H1 (cell line): ENCODE measurements at regions not wholly inside any gene's neighbourhood (a gene's known extent, or its start where the extent isn't known, plus 50 kb on each side); places are given as distances from the start of the nearest gene placed in this dataset.

Source experiments
- CTCF ChIA-PET: fragments of 300-600 bp; sonication (Branson Sonifier 250); formaldehyde crosslinking; loops from one replicate; lab custom pipeline; 2021; ENCODE audit not compliant: partially characterized antibody; lab: Charles Lee
- POLR2A ChIA-PET: fragments of 300-600 bp; sonication (Branson Sonifier 250); formaldehyde crosslinking; loops from one replicate; lab custom pipeline; 2021; ENCODE audit warnings: inconsistent platforms; ENCODE audit not compliant: partially characterized antibody; lab: Charles Lee
- DNase-seq, 2 experiments: peaks; one replicate each; pipeline versions ENCODE4 v3.0.0 to v3.0.0-alpha.2; 2010 to 2022; ENCODE audit warnings: low spot score in 2 of 2, low read depth in 1 of 2, mixed read lengths in 1 of 2
- FAIRE-seq: peaks from 2 replicates; lab custom pipeline; 2011; peaks lifted over from hg19 to GRCh38; lab: Jason Lieb, UNC
- H2AFZ ChIP-seq: 2 replicates; pipeline ENCODE4 v1.8.1; 2012; ENCODE audit warnings: low read length, inconsistent platforms
- H2AK5ac ChIP-seq: 2 replicates; pipeline ENCODE4 v1.6.1; 2013; ENCODE audit warnings: low read depth, low read length
- H2BK120ac ChIP-seq: replicated peaks from 2 replicates; pipeline ENCODE3; 2013; ENCODE audit warnings: low read depth, low read length, inconsistent platforms
- H2BK12ac ChIP-seq: 2 replicates; pipeline ENCODE4 v1.6.1; 2013; ENCODE audit warnings: low read depth, low read length
- H2BK15ac ChIP-seq: 2 replicates; pipeline ENCODE4 v1.6.1; 2013; ENCODE audit warnings: low read length
- H2BK20ac ChIP-seq: 2 replicates; pipeline ENCODE4 v1.6.1; 2013; ENCODE audit warnings: low read length
- H2BK5ac ChIP-seq: 2 replicates; pipeline ENCODE4 v1.6.1; 2013; ENCODE audit warnings: low read depth, low read length
- H3K14ac ChIP-seq: 2 replicates; pipeline ENCODE4 v1.6.1; 2013; ENCODE audit warnings: inconsistent platforms; ENCODE audit not compliant: insufficient read length
- H3K18ac ChIP-seq: 2 replicates; pipeline ENCODE4 v1.6.1; 2013; ENCODE audit warnings: low read length; ENCODE audit errors: extremely low read depth
- H3K23ac ChIP-seq: 2 replicates; pipeline ENCODE4 v1.6.1; 2013; ENCODE audit warnings: inconsistent platforms; ENCODE audit not compliant: insufficient read length
- H3K23me2 ChIP-seq: 2 replicates; pipeline ENCODE4 v1.6.1; 2013; ENCODE audit warnings: low read depth, low read length
- H3K27ac ChIP-seq: 2 replicates; pipeline ENCODE4 v1.6.1; 2011; ENCODE audit warnings: low read depth, low read length, inconsistent platforms
- H3K27me3 ChIP-seq, 4 experiments: replicated peaks in 1 of 4; 1 replicate in 1 of 4; 2 replicates in 3 of 4; pipeline versions ENCODE4 v1.6.1 to v1.8.1; 2011 to 2013; ENCODE audit warnings: low read length in 3 of 4, mild to moderate bottlenecking in 3 of 4, inconsistent platforms in 2 of 4, mixed read lengths in 2 of 4, moderate library complexity in 1 of 4; ENCODE audit not compliant: control insufficient read depth in 3 of 4, insufficient read depth in 3 of 4; ENCODE audit errors: extremely low read depth in 1 of 4
- H3K36me3 ChIP-seq, 4 experiments: 2 replicates each; pipeline versions ENCODE4 v1.6.1 to v1.8.1; 2011 to 2013; ENCODE audit warnings: mild to moderate bottlenecking in 4 of 4, low read length in 3 of 4, moderate library complexity in 2 of 4, control low read depth in 1 of 4, inconsistent platforms in 1 of 4; ENCODE audit not compliant: insufficient read depth in 4 of 4, control insufficient read depth in 2 of 4
- H3K4ac ChIP-seq: replicated peaks from 2 replicates; pipeline ENCODE3; 2013; ENCODE audit warnings: low read length, low read depth, mixed read lengths, inconsistent platforms; ENCODE audit not compliant: insufficient read length
- H3K4me1 ChIP-seq, 4 experiments: replicated peaks in 1 of 4; 1 replicate in 1 of 4; 2 replicates in 3 of 4; pipeline versions ENCODE4 v1.6.1 to v1.8.1; 2011 to 2013; ENCODE audit warnings: low read length in 3 of 4, inconsistent platforms in 2 of 4, mixed read lengths in 1 of 4; ENCODE audit not compliant: insufficient read depth in 4 of 4, control insufficient read depth in 3 of 4
- H3K4me2 ChIP-seq, 2 experiments: 2 replicates each; pipeline versions ENCODE4 v1.6.1 to v1.8.1; 2011 to 2013; ENCODE audit warnings: low read depth in 2 of 2, low read length in 2 of 2, control low read depth in 1 of 2, inconsistent platforms in 1 of 2, mild to moderate bottlenecking in 1 of 2; ENCODE audit not compliant: insufficient read depth in 1 of 2
- H3K4me3 ChIP-seq, 4 experiments: fragments of 200-600, 300-600 bp in 1 of 4; sonication (generic), shearing (Covaris generic), sonication (Bioruptor Twin) in 1 of 4; 2 replicates each; pipeline versions ENCODE4 v1.5.1 to v1.8.1; 2011 to 2016; ENCODE audit warnings: low read length in 4 of 4, low read depth in 3 of 4, control low read depth in 2 of 4, inconsistent platforms in 2 of 4, mild to moderate bottlenecking in 2 of 4, mixed read lengths in 1 of 4, moderate library complexity in 1 of 4; ENCODE audit not compliant: insufficient read depth in 2 of 4; ENCODE audit errors: extremely low read depth in 1 of 4
- H3K56ac ChIP-seq: replicated peaks from 2 replicates; pipeline ENCODE3; 2013; ENCODE audit warnings: low read depth, mild to moderate bottlenecking, mixed read lengths, low read length, inconsistent platforms; ENCODE audit not compliant: insufficient read length
- H3K79me1 ChIP-seq: 2 replicates; pipeline ENCODE4 v1.6.1; 2013; ENCODE audit warnings: low read depth, low read length, control low read depth
- H3K79me2 ChIP-seq, 2 experiments: 2 replicates each; pipeline versions ENCODE4 v1.6.1 to v1.8.1; 2012 to 2013; ENCODE audit warnings: low read length in 2 of 2, mild to moderate bottlenecking in 2 of 2, inconsistent platforms in 1 of 2; ENCODE audit not compliant: insufficient read depth in 2 of 2, control insufficient read depth in 1 of 2
- H3K9ac ChIP-seq, 4 experiments: replicated peaks in 1 of 4; 1 replicate in 1 of 4; 2 replicates in 3 of 4; pipeline versions ENCODE4 v1.6.1 to v1.8.1; 2011 to 2013; ENCODE audit warnings: low read depth in 3 of 4, low read length in 3 of 4, control low read depth in 2 of 4, mild to moderate bottlenecking in 2 of 4, moderate library complexity in 2 of 4, inconsistent platforms in 1 of 4; ENCODE audit errors: extremely low read depth in 1 of 4
- H3K9me3 ChIP-seq, 2 experiments: 2 replicates each; pipeline versions ENCODE4 v1.6.1 to v1.8.1; 2012 to 2013; ENCODE audit warnings: mild to moderate bottlenecking in 2 of 2, moderate library complexity in 2 of 2, control low read depth in 1 of 2, inconsistent platforms in 1 of 2, low read depth in 1 of 2, low read length in 1 of 2, mixed read lengths in 1 of 2; ENCODE audit not compliant: insufficient read depth in 2 of 2
- H4K20me1 ChIP-seq, 2 experiments: replicated peaks in 1 of 2; 2 replicates each; pipeline versions ENCODE3 to v1.8.1; 2011 to 2013; ENCODE audit warnings: inconsistent platforms in 2 of 2, low read length in 2 of 2, mild to moderate bottlenecking in 1 of 2; ENCODE audit not compliant: insufficient read depth in 2 of 2, control insufficient read depth in 1 of 2
- H4K5ac ChIP-seq: 2 replicates; pipeline ENCODE4 v1.6.1; 2013; ENCODE audit warnings: low read length, low read depth, mixed read lengths, inconsistent platforms; ENCODE audit not compliant: insufficient read length
- H4K8ac ChIP-seq: 2 replicates; pipeline ENCODE4 v1.8.0; 2013; ENCODE audit warnings: mild to moderate bottlenecking, moderate library complexity, low read length, inconsistent platforms; ENCODE audit not compliant: insufficient read depth; ENCODE audit errors: extremely low read depth
- H4K91ac ChIP-seq: replicated peaks from 2 replicates; pipeline ENCODE3; 2013; ENCODE audit warnings: low read length, mixed read lengths, inconsistent platforms; ENCODE audit not compliant: insufficient read length
- CREB1 ChIP-seq: IDR thresholded peaks from 2 replicates; pipeline ENCODE4 v1.6.1; 2012; ENCODE audit warnings: inconsistent platforms
- CTBP2 ChIP-seq: IDR thresholded peaks from 2 replicates; pipeline ENCODE4 v1.7.0; 2011; ENCODE audit warnings: borderline replicate concordance, mild to moderate bottlenecking, moderate library complexity, mixed read lengths, low read length; ENCODE audit not compliant: insufficient read depth, insufficient read length
- EP300 ChIP-seq, 2 experiments: IDR thresholded peaks; 1 replicate in 1 of 2; 2 replicates in 1 of 2; pipeline ENCODE4 v1.6.1; 2011 to 2012; ENCODE audit warnings: low read depth in 2 of 2, low read length in 2 of 2, mild to moderate bottlenecking in 2 of 2, borderline replicate concordance in 1 of 2, inconsistent platforms in 1 of 2, moderate library complexity in 1 of 2
- FOSL1 ChIP-seq: IDR thresholded peaks from 2 replicates; pipeline ENCODE4 v1.6.1; 2011; ENCODE audit warnings: mild to moderate bottlenecking, low read depth, low read length, moderate library complexity; ENCODE audit not compliant: insufficient read depth
- GABPA ChIP-seq: IDR thresholded peaks from 2 replicates; pipeline ENCODE4 v1.6.1; 2011; ENCODE audit warnings: mild to moderate bottlenecking, low read length, moderate library complexity, borderline replicate concordance; ENCODE audit not compliant: insufficient read depth
- KDM5A ChIP-seq: fragments of 200-600 bp; IDR thresholded peaks from 2 replicates; pipeline ENCODE4 v1.7.1; 2012; ENCODE audit warnings: mild to moderate bottlenecking, low read length, inconsistent platforms, mixed read lengths
- RAD21 ChIP-seq, 2 experiments: IDR thresholded peaks in 1 of 2; conservative IDR thresholded peaks in 1 of 2; 2 replicates each; pipeline ENCODE4 v1.6.1; 2011; ENCODE audit warnings: low read depth in 2 of 2, low read length in 2 of 2, improper control_type of control experiment in 1 of 2, inconsistent platforms in 1 of 2, mild to moderate bottlenecking in 1 of 2, moderate library complexity in 1 of 2
- SAP30 ChIP-seq: fragments of 300-600 bp; sonication (generic); IDR thresholded peaks from 2 replicates; pipeline ENCODE4 v1.7.1; 2012; ENCODE audit warnings: low read length, moderate library complexity, mild to moderate bottlenecking, inconsistent platforms; ENCODE audit not compliant: insufficient read depth, insufficient replicate concordance
- SIN3A ChIP-seq, 2 experiments: IDR thresholded peaks in 1 of 2; conservative IDR thresholded peaks in 1 of 2; 2 replicates each; pipeline ENCODE4 v1.6.1; 2011 to 2012; ENCODE audit warnings: low read length in 2 of 2, improper control_type of control experiment in 1 of 2, low read depth in 1 of 2, mild to moderate bottlenecking in 1 of 2
- SP2 ChIP-seq: IDR thresholded peaks from 2 replicates; pipeline ENCODE4 v1.6.1; 2012; ENCODE audit warnings: mild to moderate bottlenecking, low read length, inconsistent platforms
- TAF7 ChIP-seq: optimal IDR thresholded peaks from 2 replicates; pipeline ENCODE3; 2011; ENCODE audit warnings: low read depth, mild to moderate bottlenecking, inconsistent platforms, low read length, moderate library complexity, borderline replicate concordance
- TEAD4 ChIP-seq: IDR thresholded peaks from 2 replicates; pipeline ENCODE4 v1.6.1; 2012; ENCODE audit warnings: low read depth, low read length, inconsistent platforms, mixed read lengths
- ZNF274 ChIP-seq: IDR thresholded peaks from 2 replicates; pipeline ENCODE4 v1.7.0; 2012; ENCODE audit warnings: low read length, borderline replicate concordance; ENCODE audit errors: extremely low read depth
- WGBS, 2 experiments: shearing (Covaris generic) in 1 of 2; methylation state at CpG; one replicate each; pipeline versions ENCODE4 v1.1.6 to v1.1.7; 2013 to 2015; ENCODE audit warnings: low lambda C conversion rate in 2 of 2, mixed read lengths in 2 of 2, inconsistent platforms in 1 of 2, low coverage in 1 of 2, missing lambda C conversion rate in 1 of 2; ENCODE audit not compliant: insufficient replicate concordance in 2 of 2, insufficient coverage in 1 of 2, insufficient read length in 1 of 2; ENCODE audit errors: extremely low coverage in 1 of 2, missing lambda C conversion rate in 1 of 2; 5-methylcytosine and 5-hydroxymethylcytosine counted together

DNA sequence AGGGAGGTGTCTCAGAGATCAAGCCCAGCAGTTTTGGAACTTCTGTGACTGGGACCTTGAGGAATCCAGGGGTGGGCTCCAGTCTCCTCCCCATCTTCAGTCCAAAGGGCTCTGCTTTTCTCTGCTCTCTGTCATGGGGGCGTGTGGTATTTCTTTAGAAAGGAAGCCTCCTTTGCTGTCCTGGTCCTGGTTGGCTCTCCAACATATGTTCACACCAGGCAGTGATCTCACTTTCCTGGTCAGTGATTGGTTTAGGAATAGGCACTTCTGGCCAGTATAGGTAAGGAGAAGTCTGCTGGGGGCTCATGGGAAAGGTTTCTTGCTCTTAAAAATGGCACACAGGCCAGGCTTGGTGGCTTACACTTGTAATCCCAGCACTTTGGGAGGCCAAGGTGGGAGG lies 115.5 kb upstream of the HAAO start:
- no peak overlapping the region for H3K9ac ChIP-seq
- no peak for DNase-seq
- no peak overlapping the region for H3K23ac ChIP-seq
- no peaks in the 10 kb centered on the region for H3K23me2 ChIP-seq
- H4K91ac ChIP-seq = no peak overlapping the region
- peaks cover 0 to 2% (median 0%) of the 10 kb centered on the region in 4 experiments; a peak in 1 of 7 replicates for H3K27me3 ChIP-seq
- no peak for FAIRE-seq
- H3K4me1 ChIP-seq = peaks cover 0 to 13% (median 10%) of the 10 kb centered on the region in 4 experiments; a peak in 5 of 7 replicates
- no peak overlapping the region for H3K14ac ChIP-seq
- no peak overlapping the region for H3K27ac ChIP-seq
- no peaks in the 10 kb centered on the region for H3K36me3 ChIP-seq
- H3K79me1 ChIP-seq = no peaks in the 10 kb centered on the region; the same call in 1 of the 2 replicates
- no peak overlapping the region for H2AK5ac ChIP-seq
- ChIA-PET CTCF (interaction anchor here (1.2 to 5.0 kb wide), 5 partner anchors 8 to 48 kb away, joined by 3 to 40 read pairs (median 10); no protein-coding TSS in a partner anchor), POLR2A (interaction anchor here (0.7 kb wide), 1 partner anchor 18 kb away, joined by 3 read pairs; no protein-coding TSS in a partner anchor)
- H2BK12ac ChIP-seq = no peak overlapping the region
- WGBS, 2 experiments = 78% methylated on average over 1 of the region's 1 CpG; no CpG with 5 or more reads in 1 of the 2 experiments
- no peak overlapping the region for H4K8ac ChIP-seq
- H3K79me2 ChIP-seq = no peaks in the 10 kb centered on the region
- no peak overlapping the region for H3K4me3 ChIP-seq
- no peaks in the 10 kb centered on the region for H3K9me3 ChIP-seq
- H2AFZ ChIP-seq = no peak overlapping the region
- no peak overlapping the region for H4K5ac ChIP-seq
- no peak overlapping the region for H2BK15ac ChIP-seq
- H3K4me2 ChIP-seq = no peak overlapping the region
- no peak overlapping the region for H3K56ac ChIP-seq
- H4K20me1 ChIP-seq = no peaks in the 10 kb centered on the region
- no peak overlapping the region for H2BK20ac ChIP-seq
- H3K18ac ChIP-seq = no peak overlapping the region
- no peak overlapping the region for H2BK120ac ChIP-seq
- TF ChIP-seq SIN3A (conservative IDR thresholded peaks at IDR 0.05 in 1 of 2, IDR thresholded peaks at IDR 0.05 in 1 of 2; ENCODE audit: low read depth in 1 of 2, low read length in 2 of 2) (no peak), SP2 (no peak), RAD21 (IDR thresholded peaks at IDR 0.05 in 1 of 2, conservative IDR thresholded peaks at IDR 0.05 in 1 of 2; ENCODE audit: low read depth in 2 of 2, low read length in 2 of 2) (no peak), CREB1 (no peak), TEAD4 (no peak), TAF7 (no peak), CTBP2 (no peak), GABPA (no peak), FOSL1 (no peak), KDM5A (no peak), EP300 (IDR thresholded peaks at IDR 0.05; ENCODE audit: borderline replicate concordance in 1 of 2, low read depth in 2 of 2, low read length in 2 of 2) (no peak), SAP30 (no peak), ZNF274 (no peak)
- TF ChIP-seq, all 59 proteins: peak for 0
- Histone ChIP-seq H3K4ac (no peak overlapping the region), H2BK5ac (no peak overlapping the region)
